HG02678 (cell line): ENCODE measurements at regions not wholly inside any gene's neighbourhood (a gene's known extent, or its start where the extent isn't known, plus 50 kb on each side); places are given as distances from the start of the nearest gene placed in this dataset.
"Not testable (repeated sequence)": the region's sequence is repeated elsewhere in the genome, so short reads cannot be mapped to it uniquely, and the experiment has no call there.

Source experiments
- ATAC-seq: cut with Tn5 transposase; IDR thresholded peaks from one replicate; pipeline ENCODE4 v1.9.1; 2021; ENCODE audit warnings: mild to moderate bottlenecking, moderate library complexity; ENCODE audit not compliant: unreplicated experiment

DNA sequence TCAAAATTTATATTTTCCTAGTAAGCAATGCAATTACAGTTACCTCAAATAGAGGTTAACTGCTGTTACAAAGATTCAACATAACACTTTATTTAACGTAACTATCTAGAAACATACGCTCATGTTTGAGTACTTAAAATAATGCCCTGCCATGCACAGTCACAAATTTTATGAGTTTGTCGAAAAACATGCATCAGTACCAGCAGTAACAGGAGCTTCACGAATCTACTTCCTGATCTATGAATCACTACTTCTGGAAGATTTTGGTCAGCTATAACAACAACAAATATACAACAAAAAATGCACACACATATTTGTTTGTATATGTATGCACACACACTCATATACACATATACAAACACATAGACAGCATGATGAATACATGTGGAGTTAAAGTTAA, 881.8 kb downstream of the FSCB start:
- ATAC-seq: no peak

GRCh38 chr14:43621282-43621681, 885.8 kb downstream of the FSCB start:
- no peak for ATAC-seq

DNA sequence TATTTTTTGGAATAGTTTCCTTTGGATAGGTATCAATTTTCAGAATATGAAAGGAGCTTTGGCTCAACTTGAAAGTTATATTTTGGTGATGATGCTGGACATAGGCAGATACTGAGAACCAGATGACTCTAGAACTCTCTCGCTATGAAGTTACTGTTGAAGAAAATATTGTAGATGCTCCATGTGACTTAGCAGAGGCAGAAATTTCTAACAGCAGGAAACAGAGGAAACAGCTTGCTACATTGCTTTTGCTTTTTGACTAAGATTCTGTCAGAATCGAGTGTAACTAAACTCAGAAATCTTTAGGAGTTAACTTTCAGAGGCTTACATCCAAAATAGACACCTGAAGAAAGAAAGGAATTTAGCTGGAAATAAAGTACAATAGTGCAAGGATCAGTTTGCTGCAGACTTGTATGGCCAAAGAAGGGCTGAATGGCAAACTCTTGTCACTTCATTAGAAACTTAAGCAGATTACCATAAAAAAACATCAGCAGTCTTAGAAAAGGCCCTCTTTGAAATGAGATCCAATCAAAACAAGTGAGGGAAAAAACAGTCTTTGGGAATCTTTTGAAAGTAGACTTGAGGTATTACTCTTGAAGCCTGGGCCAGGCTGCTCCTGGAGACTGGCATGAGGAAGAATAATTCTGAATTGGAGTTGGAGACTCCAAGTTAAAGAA, 911.8 kb downstream of the FSCB start:
- no peak for ATAC-seq

DNA sequence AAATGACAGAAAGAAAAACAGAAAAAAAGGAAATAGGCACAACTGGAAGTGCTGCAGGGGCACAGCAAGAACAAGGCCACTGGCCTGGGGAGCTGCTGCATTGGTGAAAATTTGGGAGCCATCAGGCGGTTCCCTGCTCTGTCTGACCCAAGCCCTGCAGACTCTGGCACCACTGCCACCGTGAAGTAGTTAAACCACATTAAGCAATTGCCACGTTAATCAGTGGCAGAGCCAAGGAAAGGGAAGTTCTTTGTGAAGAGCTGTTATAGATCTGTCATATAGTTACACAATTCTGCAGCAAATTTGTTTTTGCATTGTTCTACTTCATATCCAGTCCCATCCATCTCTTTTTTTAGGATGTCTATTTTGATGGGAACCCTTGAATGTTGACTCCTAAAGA, 915.3 kb downstream of the FSCB start:
- no peak for ATAC-seq

- ATAC-seq: no peak
These were observed 919.9 kb downstream of the FSCB start for GRCh38 chr14:43587183-43587582.

DNA sequence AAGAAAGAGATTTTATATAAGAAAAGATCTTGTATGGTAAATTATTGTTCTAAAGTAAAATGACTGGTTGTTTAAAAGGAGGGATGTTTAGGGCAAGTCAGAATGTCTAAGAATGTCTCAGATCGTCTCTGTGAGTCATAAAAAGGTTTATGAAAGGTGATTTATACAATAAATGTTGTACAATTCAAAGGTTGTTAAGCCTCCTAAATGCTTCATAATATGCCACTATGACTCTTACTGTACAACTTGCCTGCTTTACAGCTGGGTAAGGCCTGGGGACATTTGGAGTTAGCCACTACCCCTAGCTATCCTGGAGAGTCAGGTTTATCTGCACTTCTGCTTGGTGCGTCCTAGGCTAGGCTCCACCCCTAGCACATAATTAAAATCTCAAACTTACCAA, 927.4 kb downstream of the FSCB start:
- ATAC-seq: no peak

DNA sequence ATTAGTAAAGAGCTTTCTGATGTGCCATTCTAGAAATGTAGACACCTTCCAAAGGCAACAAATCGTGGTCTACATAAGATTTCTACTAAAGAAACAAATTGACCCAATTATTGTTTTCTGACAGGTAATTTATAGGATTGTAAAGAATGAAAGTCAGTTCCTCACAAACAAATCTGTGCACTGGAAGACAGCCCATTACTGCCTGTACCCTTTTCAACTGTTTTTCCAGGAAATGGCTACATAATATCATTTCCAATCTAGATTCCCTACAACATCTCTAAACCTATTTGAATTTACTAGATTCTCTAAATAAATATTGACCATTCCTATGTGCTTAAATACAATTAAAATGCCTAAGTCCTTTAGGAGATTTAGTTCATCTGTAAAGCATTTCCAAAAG, 939.1 kb downstream of the FSCB start:
- no peak for ATAC-seq

DNA sequence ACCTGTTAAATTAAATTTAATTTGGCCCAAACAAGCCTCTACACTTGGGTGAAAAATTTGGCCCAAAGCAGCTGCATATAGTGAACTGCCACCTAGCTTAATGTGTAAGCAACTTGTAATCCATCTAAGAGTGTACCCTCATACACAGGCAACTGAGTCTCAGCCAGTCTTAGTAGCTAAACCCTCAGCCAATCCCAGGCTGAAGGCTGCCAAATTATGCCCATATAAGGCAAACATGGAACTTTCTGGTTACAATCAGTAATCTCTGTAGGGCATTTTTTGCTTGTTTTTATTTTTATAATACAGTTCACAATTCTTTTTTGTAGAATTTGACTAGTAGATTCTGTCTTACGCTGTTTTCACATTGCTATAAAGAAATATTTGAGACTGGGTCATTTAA, 958.7 kb downstream of the FSCB start:
- ATAC-seq: no peak

DNA sequence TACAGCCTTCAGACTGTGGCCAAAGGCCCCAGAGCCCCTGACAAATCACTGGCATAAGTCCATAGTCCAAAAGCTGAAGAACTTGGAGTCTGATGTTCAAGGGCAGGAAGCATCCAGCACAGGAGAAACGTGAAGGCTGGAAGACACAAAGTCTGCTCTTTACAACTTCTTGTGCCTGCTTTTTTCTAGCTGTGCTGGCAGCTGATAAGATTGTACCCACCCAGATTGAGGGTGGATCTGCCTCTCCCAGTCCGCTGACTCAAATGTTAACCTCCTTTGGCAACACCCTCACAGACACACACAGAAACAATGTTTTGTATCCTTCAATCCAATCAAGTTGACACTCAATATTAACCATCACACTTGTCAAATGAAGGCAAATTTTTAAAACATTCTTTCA, 959.5 kb downstream of the FSCB start:
- ATAC-seq: not testable (repeated sequence)

- ATAC-seq: no peak
These were observed 965.7 kb downstream of the FSCB start for GRCh38 chr14:43541356-43541755.

- ATAC-seq: no peak
These were observed 966.1 kb downstream of the FSCB start for GRCh38 chr14:43540948-43541347.

GRCh38 chr14:43539210-43539609, 967.9 kb downstream of the FSCB start:
- ATAC-seq: no peak

- ATAC-seq: no peak
These were observed 971.7 kb downstream of the FSCB start for GRCh38 chr14:43535231-43535838.

DNA sequence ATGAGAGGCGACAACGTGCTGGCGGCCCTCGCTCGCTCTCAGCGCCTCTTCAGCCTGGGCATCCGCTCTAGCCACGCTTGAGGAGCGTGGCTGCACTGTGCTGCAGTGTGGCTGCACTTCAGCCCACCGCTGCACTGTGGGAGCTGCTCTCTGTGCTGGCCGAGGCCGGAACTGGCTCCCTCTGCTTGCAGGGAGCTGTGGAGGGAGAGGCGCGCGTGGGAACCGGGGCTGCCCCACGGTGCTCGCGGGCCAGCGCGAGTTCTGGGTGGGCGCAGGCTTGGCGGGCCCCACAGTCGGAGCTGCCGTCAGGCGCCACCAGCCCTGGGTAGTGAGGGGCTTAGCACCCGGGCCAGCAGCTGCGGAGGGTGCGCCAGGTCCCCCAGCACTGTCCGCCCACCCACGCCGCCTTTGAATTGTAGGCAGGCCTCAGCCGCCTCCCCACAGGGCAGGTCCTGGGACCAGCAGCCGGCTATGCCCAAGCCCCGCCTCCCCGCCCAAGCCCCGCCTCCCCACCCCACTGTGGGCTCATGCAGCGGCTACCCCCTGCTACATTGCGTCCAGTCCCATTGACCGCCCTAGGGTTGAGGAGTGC, 974.2 kb downstream of the FSCB start:
- ATAC-seq: no peak

DNA sequence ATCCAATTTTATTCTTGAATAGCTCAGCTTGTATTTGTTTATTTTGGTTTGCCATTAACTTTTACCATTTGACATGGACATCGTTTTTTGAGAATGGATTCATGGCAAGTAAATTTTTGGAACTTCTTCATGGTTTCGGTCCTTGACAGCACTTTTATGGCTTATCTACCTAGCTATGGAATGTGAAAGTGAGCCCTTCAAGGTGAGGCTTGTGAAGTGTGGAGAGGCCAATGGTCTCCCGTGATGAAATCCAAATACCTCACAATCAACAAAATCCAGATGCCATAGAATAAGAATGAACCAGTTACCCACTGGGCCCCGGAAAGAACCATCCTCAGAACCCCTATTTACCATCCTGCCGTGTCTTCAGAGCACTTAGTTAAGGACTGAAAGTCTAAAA, 978.8 kb downstream of the FSCB start:
- ATAC-seq: no peak

DNA sequence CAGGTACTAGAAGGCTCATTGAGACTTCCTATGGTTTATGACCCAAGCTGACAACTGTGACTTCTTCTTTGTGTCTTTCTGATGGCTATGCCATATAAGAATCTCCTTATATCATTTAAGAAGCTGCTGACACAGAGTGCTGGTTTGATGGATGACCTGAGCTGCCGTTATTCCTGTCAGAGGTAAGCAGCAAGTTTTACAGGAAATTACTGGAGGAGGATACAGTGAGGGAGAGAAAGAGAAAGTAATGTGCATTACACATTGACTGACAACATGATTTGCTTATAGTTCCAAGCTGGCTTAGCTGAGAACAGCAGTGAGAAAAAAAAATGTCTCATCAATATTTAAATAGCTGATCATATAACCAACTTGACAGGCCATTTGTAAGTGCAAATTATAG, 981.4 kb downstream of the FSCB start:
- no peak for ATAC-seq

GRCh38 chr14:43522901-43523300, 984.2 kb downstream of the FSCB start:
- no peak for ATAC-seq

DNA sequence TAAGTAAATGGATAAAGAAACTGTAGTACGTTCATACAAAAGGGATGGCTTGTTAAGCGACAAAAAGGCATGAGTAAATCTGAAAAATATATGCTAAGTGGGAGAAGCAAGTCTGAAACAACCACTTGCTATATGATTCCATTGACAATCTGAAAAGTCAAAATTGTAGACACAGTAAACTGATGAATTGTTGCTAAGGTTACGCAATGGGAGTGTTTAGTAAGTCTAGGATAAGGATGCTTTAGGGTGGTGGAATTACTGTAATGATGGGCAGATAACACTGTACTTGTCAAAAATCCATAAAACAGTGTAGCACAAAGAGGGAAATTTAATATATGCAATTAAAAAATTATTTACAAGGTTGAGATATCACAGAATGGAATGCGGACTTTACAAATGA, 984.9 kb downstream of the FSCB start:
- ATAC-seq: no peak

DNA sequence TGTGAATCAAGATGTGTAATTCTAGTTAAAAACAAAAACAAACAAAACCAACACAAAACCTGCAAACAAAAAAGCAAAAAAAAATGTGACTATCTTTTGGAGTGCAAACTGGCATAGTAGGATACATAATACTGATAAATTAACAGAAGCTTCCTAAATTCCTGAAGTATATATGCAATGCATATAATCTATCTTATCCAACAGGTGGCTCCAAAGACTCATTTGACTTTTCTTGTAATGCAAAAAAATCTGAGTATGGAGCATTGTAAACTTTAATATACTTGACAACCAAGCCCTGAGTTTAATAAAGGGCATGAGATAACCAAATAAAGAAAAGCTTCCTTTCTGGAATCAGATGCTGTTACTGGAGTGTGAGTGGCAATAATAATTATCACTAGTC, 1003.6 kb downstream of the FSCB start:
- ATAC-seq: no peak

GRCh38 chr14:43492359-43492758, 1014.7 kb downstream of the FSCB start:
- not testable (repeated sequence) for ATAC-seq

DNA sequence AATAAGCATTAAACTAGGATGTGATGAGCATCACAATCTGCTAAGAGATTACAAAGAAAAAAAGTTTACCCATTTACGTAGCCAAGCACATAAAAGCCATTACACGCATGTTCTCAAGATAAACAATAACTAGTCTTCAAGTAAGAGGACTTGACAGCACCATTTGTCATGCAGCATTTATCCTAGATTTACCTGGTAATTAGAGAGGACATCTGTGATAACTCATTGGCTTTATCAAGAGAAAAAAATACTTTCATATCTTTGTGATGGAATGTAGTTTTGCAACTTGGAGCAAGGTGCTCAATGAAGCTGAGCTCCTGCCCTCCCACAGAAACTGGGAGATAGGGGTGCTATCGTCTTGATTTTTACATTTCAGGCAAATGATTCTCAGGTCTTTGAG, 1023.7 kb downstream of the FSCB start:
- no peak for ATAC-seq

DNA sequence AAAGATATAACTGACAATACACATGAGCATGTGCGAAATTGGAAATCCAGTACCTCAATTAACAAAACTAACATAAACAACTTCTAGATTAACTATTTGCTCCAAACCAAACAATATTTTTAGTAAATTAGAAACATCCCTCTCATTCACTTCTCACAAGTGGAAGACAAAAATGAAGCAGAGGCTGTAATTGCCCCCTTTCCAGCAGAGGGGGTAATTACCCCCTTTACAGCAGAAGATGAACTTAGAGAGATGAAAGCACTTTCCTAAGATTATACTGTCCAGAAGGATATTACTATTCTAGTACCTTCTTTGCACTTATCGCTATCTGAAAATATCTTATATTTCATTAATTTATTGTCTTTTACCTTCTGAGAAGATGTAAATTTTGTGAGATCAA, 1025.2 kb downstream of the FSCB start:
- no peak for ATAC-seq

DNA sequence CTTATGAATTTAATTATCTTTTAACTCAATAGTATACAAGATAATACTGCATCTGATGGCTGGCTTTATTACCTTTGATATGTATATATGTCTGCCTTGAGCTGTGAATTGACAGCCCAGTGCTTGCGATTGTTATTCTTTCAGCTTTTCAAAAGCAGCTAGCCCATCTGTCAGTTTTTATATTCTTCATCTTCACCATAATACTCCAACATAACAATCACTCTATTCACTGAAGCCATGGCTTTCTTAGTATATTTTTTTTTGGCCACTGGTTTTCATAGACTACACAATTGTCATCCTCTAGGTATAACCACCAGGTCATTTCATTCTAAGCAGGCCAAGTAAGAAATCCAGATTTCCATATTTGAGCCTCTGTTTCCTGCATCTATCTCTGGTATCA, 1026.1 kb downstream of the FSCB start:
- ATAC-seq: no peak
